ENCODE measurements at regions not wholly inside any gene's neighbourhood (a gene's known extent, or its start where the extent isn't known, plus 50 kb on each side); places are given as distances from the start of the nearest gene placed in this dataset.

DNA sequence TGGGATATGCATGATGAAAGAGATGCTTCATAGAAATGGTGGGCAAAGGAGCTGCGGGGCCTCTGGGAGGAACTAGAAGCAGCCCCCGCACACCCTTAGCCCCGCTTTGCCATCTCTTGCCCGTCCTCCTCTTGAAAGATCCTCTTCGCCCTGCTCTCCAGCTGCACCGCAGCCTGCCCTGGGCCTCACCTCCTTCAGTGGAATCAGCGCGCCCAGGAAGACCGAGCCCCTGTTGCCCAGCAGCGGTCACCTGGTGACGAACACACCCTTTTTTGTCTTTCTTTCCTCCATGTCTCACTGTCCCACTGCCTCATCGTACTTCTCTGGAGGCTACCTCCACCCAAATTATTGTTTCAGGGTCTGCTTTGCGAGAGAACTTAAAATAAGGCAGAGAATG, 807.6 kb downstream of the UQCRFS1 start:
- DNase-seq (ENCODE audit: low spot score) = no peak

DNA sequence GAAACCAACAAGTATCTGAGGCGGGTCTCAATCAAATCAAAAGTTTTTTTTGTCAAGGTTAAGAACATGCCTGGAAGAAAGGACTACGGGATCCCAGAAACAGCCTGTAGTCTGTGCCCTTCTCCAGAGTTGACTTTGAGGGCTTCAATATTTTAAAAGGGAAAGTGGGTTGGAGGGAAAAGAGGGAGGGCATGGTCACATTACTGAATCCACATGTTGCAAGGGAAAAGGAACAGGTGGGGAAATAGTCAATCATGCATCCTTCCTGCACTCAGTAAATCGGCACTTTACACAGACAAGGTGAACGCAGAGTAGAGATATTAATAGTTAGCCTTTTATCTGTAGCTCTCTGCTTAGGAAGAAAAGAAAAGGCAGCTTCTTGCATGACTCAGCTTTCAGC, 808.5 kb downstream of the UQCRFS1 start:
- DNase-seq (ENCODE audit: low spot score) = no peak

DNA sequence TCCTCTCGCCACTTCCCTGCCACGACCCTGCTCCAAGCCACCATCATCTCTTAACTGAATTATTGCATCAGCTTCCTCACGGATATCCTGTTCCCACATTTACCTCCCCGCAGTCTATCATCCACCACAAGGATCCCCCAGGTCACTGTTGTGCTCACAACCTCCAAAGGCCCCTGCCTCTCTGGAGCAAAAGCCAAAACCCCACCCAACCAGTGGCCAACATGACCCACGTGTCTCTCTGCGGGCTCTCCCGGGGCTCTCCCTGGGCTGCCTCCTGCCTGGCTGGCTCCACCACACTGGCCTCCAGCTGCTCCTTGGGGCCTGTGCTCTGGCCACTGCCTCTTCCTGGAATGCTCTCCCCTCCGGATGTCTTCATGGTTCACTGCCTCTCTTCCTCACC, 809.3 kb downstream of the UQCRFS1 start:
- DNase-seq (ENCODE audit: low spot score) = no peak

DNA sequence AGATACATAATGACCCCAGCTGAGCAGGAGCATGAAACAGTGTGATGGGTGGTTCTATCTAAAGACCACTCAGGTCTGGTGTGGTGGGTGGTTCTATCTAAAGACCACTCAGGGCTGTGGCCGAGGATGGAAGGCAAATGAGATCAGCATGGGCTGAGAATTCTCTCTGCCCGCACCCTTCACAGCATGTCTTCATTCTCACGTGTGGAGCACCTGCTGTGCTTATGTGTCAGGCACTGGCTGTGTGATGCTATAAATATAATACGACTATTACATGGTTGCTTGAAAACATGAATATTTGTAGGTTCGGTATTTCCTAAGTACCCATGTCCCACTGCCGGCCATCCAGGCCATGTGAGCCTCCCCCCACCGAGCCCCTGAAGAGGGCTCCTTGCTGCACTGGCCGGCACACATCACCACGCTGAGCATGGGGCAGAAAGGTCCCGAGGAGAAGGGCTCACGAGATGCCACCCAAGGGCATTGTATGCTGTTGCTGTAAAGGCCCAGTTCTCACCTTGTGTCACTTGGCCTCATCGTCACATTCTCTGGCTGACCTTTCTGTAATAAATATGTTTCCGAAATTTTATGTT, 810.2 kb downstream of the UQCRFS1 start:
- DNase-seq (ENCODE audit: low spot score) = no peak

DNA sequence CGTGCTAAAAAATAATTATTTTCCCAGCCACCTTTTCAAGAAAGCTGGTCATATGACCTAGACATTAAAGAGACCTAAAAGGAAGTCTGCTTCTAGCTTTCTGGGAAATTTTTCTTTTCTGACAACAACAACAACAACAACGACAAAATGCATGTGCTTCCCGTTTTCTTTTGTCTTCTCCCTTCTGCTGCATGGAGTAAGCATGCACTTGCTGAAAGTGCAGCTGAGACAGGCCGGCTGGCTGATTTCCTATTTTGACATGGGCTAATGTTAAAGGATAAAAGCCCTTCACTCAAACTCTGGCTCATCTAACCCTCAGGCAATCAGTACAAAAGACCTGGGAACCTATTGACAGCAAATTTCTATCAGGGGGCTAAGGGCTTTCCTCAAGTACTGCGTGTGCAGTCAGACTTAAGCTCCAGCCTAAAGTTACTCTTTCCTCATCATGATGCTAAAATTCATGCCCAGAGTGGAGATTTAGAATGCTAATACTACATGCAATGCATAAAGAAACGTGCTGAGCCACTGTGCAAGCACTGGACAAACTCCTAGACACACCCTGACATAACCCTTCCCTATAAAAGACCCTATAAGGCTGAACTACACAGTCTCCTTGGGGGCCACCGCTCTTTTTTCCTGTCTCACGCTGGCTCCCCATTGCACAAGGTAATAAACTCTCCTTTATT, 811.1 kb downstream of the UQCRFS1 start:
- DNase-seq (ENCODE audit: low spot score) = no peak

DNA sequence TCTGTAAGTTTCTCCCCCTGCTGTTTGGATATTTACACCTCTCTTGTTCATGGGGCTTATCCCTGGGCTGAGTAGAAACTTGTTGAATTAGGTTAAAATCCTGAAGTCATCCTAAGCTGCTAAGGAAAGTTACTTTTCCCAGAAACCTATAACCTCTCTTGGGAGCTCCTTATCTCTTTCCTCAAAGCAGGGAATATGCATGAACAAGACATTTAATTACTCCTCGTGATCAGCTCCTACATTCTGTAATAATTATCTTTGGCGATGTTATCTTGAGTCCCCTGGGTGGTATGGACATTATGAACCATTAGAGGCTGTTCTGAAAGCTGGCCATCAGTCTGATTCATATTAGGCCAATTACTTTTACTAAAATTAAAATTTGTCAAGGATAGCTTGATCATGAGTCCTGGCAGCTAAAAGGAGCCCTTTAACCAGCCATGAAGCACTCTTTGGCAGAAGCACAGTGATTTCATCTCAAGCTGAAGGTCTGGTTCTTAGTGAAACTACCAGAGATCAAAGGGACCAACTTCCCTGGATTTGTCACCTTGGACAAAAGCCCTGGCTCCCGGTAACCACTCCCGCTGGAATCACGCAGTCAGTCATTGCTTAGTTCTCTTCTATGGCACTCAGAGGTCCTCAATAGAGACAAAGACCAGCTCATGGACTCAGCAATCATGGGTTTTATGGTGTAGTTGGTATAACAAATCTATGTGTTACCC, 811.8 kb downstream of the UQCRFS1 start:
- no peak for DNase-seq (ENCODE audit: low spot score)

DNA sequence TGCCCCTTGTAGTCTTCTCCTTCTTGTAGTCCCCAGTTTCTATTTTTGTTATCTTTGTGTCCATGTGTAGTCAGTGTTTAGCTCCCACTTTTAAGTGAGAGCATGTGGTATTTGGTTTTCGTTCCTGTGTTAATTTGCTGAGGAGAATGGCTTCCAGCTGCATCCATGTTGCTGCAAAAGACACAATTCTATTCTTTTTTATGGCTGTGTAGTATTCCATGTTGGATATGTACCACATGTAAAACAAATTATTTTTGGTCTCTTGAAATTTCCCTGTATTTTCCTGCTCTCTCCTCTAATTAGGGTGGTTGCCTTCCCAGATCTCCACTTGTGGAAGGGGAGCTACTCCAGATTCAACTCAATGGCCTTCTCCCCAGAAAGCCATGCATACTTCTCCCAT, 813.8 kb downstream of the UQCRFS1 start:
- DNase-seq (ENCODE audit: low spot score) = no peak

DNA sequence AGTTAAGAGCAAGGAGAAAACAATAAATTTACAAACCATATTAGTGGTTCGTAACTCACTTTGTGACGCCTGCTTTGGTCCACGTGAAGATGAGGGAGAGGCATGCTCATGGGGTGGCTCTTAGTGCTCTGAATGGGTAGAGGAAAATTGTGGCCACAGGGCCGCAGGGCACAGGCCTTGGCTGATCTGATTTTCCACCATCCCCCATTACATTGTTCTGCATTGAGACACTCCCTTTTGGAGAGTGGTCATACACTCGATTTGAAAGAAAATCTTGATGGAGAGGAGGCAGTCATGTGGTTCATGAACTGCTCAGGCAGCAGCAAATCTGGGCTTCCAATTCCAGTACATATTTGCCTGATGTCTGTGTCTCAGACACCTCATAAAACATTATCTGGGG, 815.2 kb downstream of the UQCRFS1 start:
- DNase-seq (ENCODE audit: low spot score) = no peak

DNA sequence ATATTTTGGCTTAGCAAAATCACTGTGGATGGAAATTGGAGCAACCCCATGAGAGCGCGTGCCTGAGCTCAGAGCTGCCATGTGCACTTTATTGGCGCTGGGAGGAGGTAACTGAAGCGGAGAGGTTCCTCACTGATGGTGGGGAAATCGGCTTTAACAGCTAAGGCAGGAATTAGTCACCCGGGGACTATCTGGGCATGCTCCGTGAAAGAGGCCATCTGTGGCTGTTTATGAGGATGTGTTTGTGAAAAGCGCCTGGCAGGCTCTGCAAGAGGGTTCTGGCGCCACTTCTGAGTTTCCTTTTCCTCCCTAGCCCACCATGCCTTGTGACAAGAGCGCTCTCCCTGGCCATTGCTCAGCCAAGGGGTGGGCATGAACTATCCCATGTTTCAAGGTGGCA, 815.6 kb downstream of the UQCRFS1 start:
- DNase-seq (ENCODE audit: low spot score) = no peak

DNA sequence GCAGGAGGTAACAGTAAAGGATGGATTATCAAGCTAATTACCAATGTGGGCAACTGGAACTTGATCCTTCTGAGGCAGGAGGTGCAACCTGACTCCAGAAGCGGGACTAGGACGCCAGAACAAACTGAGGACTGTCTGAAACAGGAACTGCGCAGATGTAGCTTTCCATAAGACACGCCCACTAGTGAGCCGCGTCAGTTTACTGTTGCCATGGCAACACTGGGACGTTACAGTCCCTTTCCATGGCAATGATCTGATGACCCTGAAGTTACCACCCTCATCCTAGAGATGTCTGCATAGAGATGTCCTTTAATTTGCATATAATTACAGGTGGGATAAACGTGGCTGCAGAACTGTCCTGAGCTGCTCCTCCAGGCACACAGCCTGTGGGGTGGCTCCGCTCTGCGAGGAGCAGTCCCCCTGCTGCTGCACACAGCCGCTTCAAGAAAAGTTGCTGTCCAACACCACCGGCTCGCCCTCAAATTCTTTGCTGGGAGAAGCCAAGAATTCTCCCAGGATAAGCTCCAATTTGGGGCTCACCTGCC, 816.6 kb downstream of the UQCRFS1 start:
- no peak for DNase-seq (ENCODE audit: low spot score)

DNA sequence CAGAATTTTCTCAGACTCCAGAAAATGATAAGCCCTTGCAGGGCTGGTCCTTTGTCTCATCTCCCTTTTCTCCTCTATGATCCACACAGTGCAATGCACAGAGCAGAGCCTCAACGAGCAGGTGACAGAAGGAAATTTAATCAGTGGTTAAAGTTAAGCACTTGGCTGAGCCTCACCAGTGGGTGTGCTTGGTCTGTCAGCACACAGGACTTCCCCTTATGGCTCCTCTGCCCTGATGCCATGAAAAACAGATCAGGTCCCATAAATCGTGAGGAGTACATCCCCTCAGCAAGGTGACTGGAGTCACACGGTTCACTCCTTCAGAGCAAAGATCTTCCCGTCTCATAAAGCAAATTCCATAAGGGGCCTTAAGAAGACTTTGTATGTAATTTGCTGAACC, 818.2 kb downstream of the UQCRFS1 start:
- no peak for DNase-seq (ENCODE audit: low spot score)

DNA sequence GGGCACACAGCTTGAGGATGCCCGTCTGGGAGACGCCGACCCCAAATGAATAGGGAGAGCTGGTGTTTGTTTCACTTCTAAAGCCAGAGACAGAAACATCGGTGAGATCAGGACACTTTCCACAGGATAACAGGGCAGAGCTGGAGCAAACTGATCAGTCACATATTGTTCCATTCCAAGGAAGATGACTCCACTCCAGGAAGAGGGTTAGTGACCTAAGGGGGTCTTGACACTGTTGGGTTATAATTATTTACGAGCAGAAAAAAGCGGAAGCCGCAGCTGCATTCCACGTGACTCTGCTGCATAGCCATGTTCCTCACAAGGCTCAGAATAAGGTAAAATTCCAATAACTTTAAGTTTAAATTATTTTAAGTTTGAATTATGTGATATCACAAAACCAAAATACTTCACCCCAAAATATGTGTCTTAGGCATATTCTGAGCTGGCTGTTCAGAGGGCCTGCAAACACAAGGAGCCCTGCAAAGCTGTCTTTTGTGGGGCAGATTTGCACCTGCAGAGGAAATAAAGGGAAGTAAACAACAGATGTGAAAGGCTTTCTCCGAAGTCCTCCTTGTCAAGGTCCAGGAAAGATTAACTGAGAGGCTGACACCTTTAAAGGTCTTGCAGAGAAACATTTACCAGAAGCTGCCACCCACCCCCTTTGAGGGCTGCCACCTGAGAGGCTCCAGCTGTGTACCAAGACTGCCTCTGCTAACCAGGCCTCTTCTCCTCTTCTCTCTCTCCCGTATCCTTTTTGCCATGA, 819.2 kb downstream of the UQCRFS1 start:
- no peak for DNase-seq (ENCODE audit: low spot score)

DNA sequence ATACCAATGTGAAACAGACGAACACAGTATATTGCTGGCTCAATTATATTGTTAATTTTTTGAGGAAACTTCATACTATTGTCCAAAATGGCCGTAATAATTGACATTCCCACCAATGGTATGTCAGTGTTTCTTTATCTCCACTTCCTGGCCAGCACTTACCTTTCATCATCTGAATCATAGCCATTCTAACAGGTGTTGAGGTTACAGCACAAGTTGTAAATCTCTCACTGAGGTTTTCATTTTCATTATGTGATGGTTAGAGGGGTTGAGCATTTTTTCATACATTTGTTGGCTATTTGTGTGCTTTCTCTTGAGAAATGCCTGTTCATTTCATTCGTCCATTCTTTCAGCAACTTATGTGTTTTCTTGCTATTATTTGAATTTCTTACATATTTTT, 824.0 kb downstream of the UQCRFS1 start:
- no peak for DNase-seq (ENCODE audit: low spot score)

DNA sequence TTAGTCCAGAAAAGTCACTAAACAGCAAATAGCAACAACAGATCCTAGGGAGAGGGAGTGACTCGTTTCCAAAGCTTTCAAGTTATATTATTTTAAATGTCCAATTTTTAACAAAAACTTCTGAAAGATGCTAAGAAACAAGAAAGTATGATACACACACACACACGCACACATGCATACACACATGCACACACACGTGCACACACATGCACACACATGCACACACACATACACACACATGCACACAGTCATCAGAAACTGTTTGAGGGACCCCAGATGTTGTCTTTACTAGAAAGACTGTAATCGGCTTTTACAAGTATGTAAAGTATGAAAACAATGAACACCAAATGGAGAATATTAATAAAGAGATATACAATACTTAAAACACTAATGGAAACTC, 825.4 kb downstream of the UQCRFS1 start:
- DNase-seq (ENCODE audit: low spot score) = no peak

DNA sequence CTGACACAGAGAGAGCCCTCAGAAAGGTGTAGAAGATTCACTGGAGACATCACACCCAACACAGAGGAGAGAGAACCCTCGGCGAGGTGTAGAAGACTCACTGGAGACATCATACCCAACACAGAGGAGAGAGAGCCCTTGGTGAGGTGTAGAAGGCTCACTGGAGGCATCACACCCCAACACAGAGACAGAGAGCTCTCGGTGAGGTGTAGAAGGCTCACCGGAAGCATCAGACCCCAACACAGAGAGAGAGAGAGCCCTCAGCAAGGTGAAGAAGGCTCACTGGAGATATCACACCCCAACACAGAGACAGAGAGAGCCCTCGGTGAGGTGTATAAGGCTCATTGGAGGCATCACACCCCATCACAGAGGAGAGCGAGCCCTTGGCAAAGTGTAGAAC, 826.5 kb downstream of the UQCRFS1 start:
- no peak for DNase-seq (ENCODE audit: low spot score)

DNA sequence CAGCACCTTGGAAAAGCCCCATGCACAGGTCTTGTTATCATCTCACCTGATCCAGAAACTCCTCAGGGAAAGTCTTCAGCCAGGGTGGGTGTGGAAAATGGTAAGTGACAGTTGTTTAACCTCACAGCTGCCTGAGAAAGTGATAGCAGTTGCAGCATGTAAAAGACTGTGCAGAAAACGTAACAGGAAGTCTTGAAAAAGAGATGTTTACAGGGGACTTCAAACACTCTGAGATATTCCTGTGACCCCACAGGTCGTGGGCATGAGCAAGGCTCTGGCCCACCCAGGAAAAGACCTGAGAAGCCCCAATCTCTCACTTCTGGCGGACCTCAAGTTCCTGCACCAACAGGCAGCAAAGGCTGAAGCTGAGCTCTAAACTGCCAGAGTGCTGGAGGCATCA, 826.9 kb downstream of the UQCRFS1 start:
- no peak for DNase-seq (ENCODE audit: low spot score)

DNA sequence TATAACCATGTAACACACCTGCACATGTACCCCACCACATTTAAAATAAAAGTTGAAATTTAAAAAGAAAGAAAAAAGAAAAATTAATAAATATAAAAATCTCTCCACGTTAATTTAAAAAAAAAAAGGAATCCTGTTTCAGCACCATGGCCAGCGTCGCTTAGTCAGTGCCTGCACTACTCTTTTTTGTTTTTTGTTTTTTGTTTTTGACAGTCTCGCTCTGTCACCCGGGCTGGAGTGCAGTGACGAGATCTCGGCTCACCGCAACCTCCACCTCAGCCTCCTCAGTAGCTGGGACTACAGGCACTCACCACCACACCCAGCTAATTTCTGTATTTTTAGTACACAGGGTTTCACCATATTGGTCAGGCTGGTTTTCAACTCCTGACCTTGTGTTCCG, 835.9 kb downstream of the UQCRFS1 start:
- no peak for DNase-seq (ENCODE audit: low spot score)

DNA sequence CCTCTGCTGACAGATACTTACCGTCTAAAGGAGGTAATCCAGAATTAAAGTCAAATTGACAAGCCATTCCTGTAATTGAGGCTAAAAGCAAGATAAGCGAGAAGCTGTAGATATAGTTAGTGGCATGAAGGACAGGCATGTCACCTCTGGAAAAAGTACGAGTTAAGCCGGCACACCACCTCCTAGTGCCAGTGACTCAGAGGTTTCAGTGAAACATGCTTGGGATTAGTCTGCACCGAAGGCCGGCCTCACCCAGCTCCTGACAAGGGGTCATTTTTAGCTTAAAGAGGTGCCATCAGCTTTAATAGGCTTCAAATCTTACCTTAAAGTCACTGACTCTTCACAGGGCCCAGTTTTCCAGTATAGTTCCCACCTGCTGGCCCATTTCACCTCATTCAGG, 838.0 kb downstream of the UQCRFS1 start:
- no peak for DNase-seq (ENCODE audit: low spot score)

DNA sequence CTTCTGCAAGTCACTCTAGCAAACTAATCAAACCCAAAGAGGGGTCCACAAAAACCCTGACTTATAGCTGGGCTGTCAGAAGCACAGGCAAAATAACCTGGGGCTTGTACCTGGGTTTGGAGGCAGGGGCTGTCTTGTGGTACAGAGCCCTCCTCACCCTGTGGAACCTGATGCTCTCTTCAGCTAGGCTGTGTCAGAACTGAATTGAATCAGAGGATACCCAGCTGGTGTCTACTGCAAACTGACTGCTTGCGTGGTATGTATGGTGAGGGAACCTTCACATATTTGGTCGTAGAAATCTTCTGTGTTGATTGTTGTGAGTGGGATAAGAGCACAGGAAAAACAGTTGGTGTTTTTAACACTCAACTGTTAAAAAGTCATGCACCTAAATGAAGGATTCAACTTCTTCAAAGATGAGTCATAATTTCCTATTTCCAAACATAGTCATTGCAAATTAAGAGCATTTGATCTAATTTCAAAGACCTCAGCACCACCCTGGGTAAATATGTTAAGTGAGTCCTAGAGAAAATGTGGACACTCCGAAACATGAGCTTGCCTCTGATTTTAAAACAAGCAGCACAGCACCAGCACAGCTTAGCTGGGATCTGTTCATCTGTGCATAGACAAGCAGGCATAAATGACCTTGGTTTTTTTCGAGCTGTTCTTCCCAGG, 840.2 kb downstream of the UQCRFS1 start:
- no peak for DNase-seq (ENCODE audit: low spot score)

DNA sequence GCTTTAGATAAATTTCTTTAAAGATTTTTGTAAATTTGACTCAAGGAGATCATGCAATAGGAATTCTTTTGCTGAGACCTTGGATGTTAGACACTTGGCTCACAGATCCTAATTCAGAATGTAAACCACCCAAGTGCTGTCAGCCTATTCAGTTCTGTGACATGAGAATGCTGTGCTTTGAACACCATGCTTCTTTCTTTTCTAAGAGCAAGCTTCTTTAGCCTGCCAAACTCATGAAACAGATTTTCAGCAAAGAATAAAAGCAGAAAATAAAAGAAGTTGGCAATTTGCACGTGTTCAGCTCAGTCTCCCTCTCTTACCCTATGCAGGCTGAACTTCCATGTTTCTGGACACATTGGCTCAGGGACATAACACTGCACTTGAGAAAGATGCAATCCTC, 845.8 kb downstream of the UQCRFS1 start:
- DNase-seq (ENCODE audit: low spot score) = no peak

DNA sequence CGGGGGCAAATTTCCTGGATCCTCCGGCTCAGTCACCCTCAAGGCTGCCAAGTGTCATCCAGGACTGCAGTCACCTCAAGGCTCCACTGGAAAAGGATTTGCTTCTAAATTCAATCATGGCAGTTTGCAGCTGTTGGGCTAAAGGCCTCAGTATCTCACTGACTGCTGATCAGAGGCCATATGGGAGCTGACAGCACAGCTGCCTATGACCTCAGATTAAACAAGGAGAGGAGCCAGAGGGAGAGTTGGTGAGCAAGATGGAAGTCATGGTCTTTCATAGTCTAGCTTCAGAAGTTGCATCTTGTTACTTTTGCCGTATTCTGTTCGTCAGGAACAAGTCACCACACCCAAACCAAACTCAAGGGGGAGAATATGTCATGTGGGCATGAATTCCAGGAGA, 849.7 kb downstream of the UQCRFS1 start:
- no peak for DNase-seq (ENCODE audit: low spot score)

All from globus pallidus (tissue), 1 donor.